Muscle layer of colon (tissue), 2 donors: ENCODE measurements at regions not wholly inside any gene's neighbourhood (a gene's known extent, or its start where the extent isn't known, plus 50 kb on each side); places are given as distances from the start of the nearest gene placed in this dataset.

ENCODE experiments used
- H3K27ac ChIP-seq: one replicate; pipeline ENCODE4 v1.7.0; 2013; ENCODE audit warnings: low read depth, mild to moderate bottlenecking, low read length, moderate library complexity
- H3K27me3 ChIP-seq, 2 donors: one replicate each; pipeline ENCODE4 v1.7.0; 2013; ENCODE audit warnings: low read length in 2 of 2, mild to moderate bottlenecking in 2 of 2; ENCODE audit not compliant: insufficient read depth in 2 of 2, control insufficient read depth in 1 of 2
- H3K36me3 ChIP-seq: one replicate; pipeline ENCODE4 v1.7.0; 2013; ENCODE audit warnings: mild to moderate bottlenecking, low read length; ENCODE audit not compliant: insufficient read depth
- H3K4me1 ChIP-seq: one replicate; pipeline ENCODE4 v1.7.0; 2013; ENCODE audit warnings: mild to moderate bottlenecking, low read length; ENCODE audit not compliant: insufficient read depth
- H3K4me3 ChIP-seq, 2 donors: one replicate each; pipeline ENCODE4 v1.7.0; 2013; ENCODE audit warnings: low read length in 2 of 2, low read depth in 1 of 2, mild to moderate bottlenecking in 1 of 2, moderate library complexity in 1 of 2
- H3K9ac ChIP-seq: one replicate; pipeline ENCODE4 v1.7.0; 2013; ENCODE audit warnings: low read length
- H3K9me3 ChIP-seq: one replicate; pipeline ENCODE4 v1.7.0; 2013; ENCODE audit warnings: mild to moderate bottlenecking, low read length
- donor health status: abdominal sarcoma.
- donor health status: Adenocarcinoma of cecum.

GRCh38 chr15:47477341-47477740 is 240.0 kb upstream of the SEMA6D start:
- Histone ChIP-seq H3K9me3 (no peaks in the 10 kb centered on the region), H3K4me1 (peaks cover 22% of the 10 kb centered on the region), H3K36me3 (no peaks in the 10 kb centered on the region), H3K27ac (no peak overlapping the region), H3K27me3 (no peaks in the 10 kb centered on the region), H3K4me3 (no peak overlapping the region), H3K9ac (no peak overlapping the region)

- Histone ChIP-seq H3K9ac (no peak overlapping the region), H3K27ac (no peak overlapping the region), H3K4me3 (no peak overlapping the region), H3K9me3 (no peaks in the 10 kb centered on the region), H3K27me3 (no peaks in the 10 kb centered on the region), H3K36me3 (no peaks in the 10 kb centered on the region), H3K4me1 (no peaks in the 10 kb centered on the region)
Observed at GRCh38 chr15:47484059-47484458, 233.2 kb upstream of the SEMA6D start.

- H3K9ac ChIP-seq: no peak overlapping the region
- no peaks in the 10 kb centered on the region for H3K36me3 ChIP-seq
- H3K27ac ChIP-seq: no peak overlapping the region
- H3K4me1 ChIP-seq: no peaks in the 10 kb centered on the region
- H3K9me3 ChIP-seq: no peaks in the 10 kb centered on the region
- no peaks in the 10 kb centered on the region for H3K27me3 ChIP-seq
- H3K4me3 ChIP-seq: no peak overlapping the region
Observed at GRCh38 chr15:47484997-47485396, 232.3 kb upstream of the SEMA6D start.

- Histone ChIP-seq H3K27ac (no peak overlapping the region), H3K4me3 (no peak overlapping the region), H3K4me1 (no peaks in the 10 kb centered on the region), H3K36me3 (no peaks in the 10 kb centered on the region), H3K9ac (no peak overlapping the region), H3K9me3 (no peaks in the 10 kb centered on the region), H3K27me3 (no peaks in the 10 kb centered on the region)
Observed at GRCh38 chr15:47485419-47485818, 231.9 kb upstream of the SEMA6D start.

GRCh38 chr15:47486040-47486439 is 231.3 kb upstream of the SEMA6D start:
- H3K27ac ChIP-seq: no peak overlapping the region
- H3K27me3 ChIP-seq: no peaks in the 10 kb centered on the region
- H3K9ac ChIP-seq: no peak overlapping the region
- no peaks in the 10 kb centered on the region for H3K4me1 ChIP-seq
- no peaks in the 10 kb centered on the region for H3K36me3 ChIP-seq
- no peak overlapping the region for H3K4me3 ChIP-seq
- no peaks in the 10 kb centered on the region for H3K9me3 ChIP-seq

- no peaks in the 10 kb centered on the region for H3K27me3 ChIP-seq
- no peak overlapping the region for H3K4me3 ChIP-seq
- no peak overlapping the region for H3K27ac ChIP-seq
- H3K9me3 ChIP-seq: no peaks in the 10 kb centered on the region
- H3K36me3 ChIP-seq: no peaks in the 10 kb centered on the region
- no peaks in the 10 kb centered on the region for H3K4me1 ChIP-seq
- H3K9ac ChIP-seq: no peak overlapping the region
Observed at GRCh38 chr15:47492195-47492594, 225.1 kb upstream of the SEMA6D start.

GRCh38 chr15:47493357-47494247 is 223.7 kb upstream of the SEMA6D start:
- Histone ChIP-seq H3K4me3 (no peak overlapping the region), H3K9ac (no peak overlapping the region), H3K36me3 (no peaks in the 10 kb centered on the region), H3K9me3 (no peaks in the 10 kb centered on the region), H3K4me1 (no peaks in the 10 kb centered on the region), H3K27ac (no peak overlapping the region), H3K27me3 (no peaks in the 10 kb centered on the region)

- H3K9ac ChIP-seq: no peak overlapping the region
- H3K9me3 ChIP-seq: no peaks in the 10 kb centered on the region
- no peaks in the 10 kb centered on the region for H3K4me1 ChIP-seq
- no peaks in the 10 kb centered on the region for H3K27me3 ChIP-seq
- H3K36me3 ChIP-seq: no peaks in the 10 kb centered on the region
- no peak overlapping the region for H3K4me3 ChIP-seq
- no peak overlapping the region for H3K27ac ChIP-seq
Observed at GRCh38 chr15:47496343-47497185, 220.7 kb upstream of the SEMA6D start.

GRCh38 chr15:47500842-47501241 is 216.5 kb upstream of the SEMA6D start:
- no peaks in the 10 kb centered on the region for H3K4me1 ChIP-seq
- no peaks in the 10 kb centered on the region for H3K9me3 ChIP-seq
- no peak overlapping the region for H3K4me3 ChIP-seq
- H3K27me3 ChIP-seq: no peaks in the 10 kb centered on the region
- no peaks in the 10 kb centered on the region for H3K36me3 ChIP-seq
- H3K27ac ChIP-seq: no peak overlapping the region
- no peak overlapping the region for H3K9ac ChIP-seq

GRCh38 chr15:47502041-47502440 is 215.3 kb upstream of the SEMA6D start:
- Histone ChIP-seq H3K27me3 (no peaks in the 10 kb centered on the region), H3K9me3 (no peaks in the 10 kb centered on the region), H3K27ac (no peak overlapping the region), H3K4me1 (no peaks in the 10 kb centered on the region), H3K36me3 (no peaks in the 10 kb centered on the region), H3K9ac (no peak overlapping the region), H3K4me3 (no peak overlapping the region)

- H3K4me3 ChIP-seq: no peak overlapping the region
- no peak overlapping the region for H3K27ac ChIP-seq
- no peaks in the 10 kb centered on the region for H3K27me3 ChIP-seq
- H3K36me3 ChIP-seq: no peaks in the 10 kb centered on the region
- no peaks in the 10 kb centered on the region for H3K9me3 ChIP-seq
- H3K9ac ChIP-seq: no peak overlapping the region
- no peaks in the 10 kb centered on the region for H3K4me1 ChIP-seq
Observed at GRCh38 chr15:47503876-47504275, 213.4 kb upstream of the SEMA6D start.
